HUES64 (cell line): ENCODE measurements at regions not wholly inside any gene's neighbourhood (a gene's known extent, or its start where the extent isn't known, plus 50 kb on each side); places are given as distances from the start of the nearest gene placed in this dataset.
A peak's percentile ranks its signal among the peaks of the same experiment; 100 is the strongest.

Source experiments
- H3K27ac ChIP-seq: 2 replicates; pipeline ENCODE4 v1.7.0; 2013; ENCODE audit warnings: low read depth, low read length, inconsistent platforms
- H3K27me3 ChIP-seq: 2 replicates; pipeline ENCODE4 v1.6.1; 2013; ENCODE audit warnings: mild to moderate bottlenecking, low read length; ENCODE audit not compliant: insufficient read depth
- H3K36me3 ChIP-seq: 2 replicates; pipeline ENCODE4 v1.6.1; 2013; ENCODE audit warnings: mild to moderate bottlenecking, low read length; ENCODE audit not compliant: insufficient read depth
- H3K4me1 ChIP-seq: 2 replicates; pipeline ENCODE4 v1.6.1; 2013; ENCODE audit warnings: mild to moderate bottlenecking, low read length, moderate library complexity; ENCODE audit not compliant: insufficient read depth
- H3K4me3 ChIP-seq: 2 replicates; pipeline ENCODE4 v1.5.1; 2013; ENCODE audit warnings: mild to moderate bottlenecking, low read length, moderate library complexity
- H3K9ac ChIP-seq: 2 replicates; pipeline ENCODE4 v1.6.1; 2013; ENCODE audit warnings: mild to moderate bottlenecking, low read depth, low read length
- H3K9me3 ChIP-seq: 2 replicates; pipeline ENCODE4 v1.6.1; 2013; ENCODE audit warnings: low read depth, low read length; ENCODE audit not compliant: insufficient read depth
- WGBS: fragments of 150-250, 120-280 bp; methylation state at CpG from one replicate; pipeline ENCODE4 v1.1.7; 2013; ENCODE audit warnings: missing lambda C conversion rate; 5-methylcytosine and 5-hydroxymethylcytosine counted together

DNA sequence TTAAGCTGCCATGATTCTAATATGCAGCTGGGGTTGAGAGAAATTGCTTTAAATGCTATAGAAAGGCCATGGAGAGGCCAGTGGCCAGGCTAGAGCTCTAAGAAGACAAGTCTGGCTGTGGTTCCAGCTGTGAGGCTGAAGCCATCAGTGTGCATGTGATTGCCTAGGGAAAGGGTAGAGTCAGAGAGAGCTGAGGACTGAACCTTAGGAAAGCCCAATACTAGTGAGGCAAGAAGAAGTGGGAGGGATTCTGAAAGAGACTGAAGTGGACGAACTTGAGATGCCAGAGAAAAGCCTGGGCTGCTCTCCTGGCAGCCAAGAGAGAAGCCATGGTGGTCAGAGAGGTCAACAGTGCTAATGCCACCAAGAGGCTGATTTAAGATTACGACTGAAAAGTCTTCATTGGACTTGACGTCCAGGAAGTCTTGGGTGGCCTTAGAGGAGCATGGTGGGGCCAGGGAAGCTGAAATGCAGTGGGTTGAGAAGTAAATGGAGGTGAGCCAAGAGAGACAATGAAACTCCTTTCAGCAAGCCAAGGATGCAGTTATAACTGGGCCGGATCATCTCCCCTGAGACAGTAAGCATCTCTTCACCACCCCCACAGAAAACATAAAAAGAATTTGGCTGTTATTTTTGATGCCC is 133.2 kb downstream of the TMEM174 start:
- 82% methylated on average over 4 of the region's 4 CpGs for WGBS
- Histone ChIP-seq H3K27me3 (peaks cover 98% of the 10 kb centered on the region), H3K9ac (no peak overlapping the region), H3K9me3 (no peaks in the 10 kb centered on the region), H3K4me3 (no peak overlapping the region), H3K36me3 (no peaks in the 10 kb centered on the region), H3K27ac (no peak overlapping the region), H3K4me1 (peaks cover 10% of the 10 kb centered on the region; the same call in 1 of the 2 replicates)

GRCh38 chr5:73305386-73305785 is 132.4 kb downstream of the TMEM174 start:
- no peaks in the 10 kb centered on the region for H3K36me3 ChIP-seq
- H3K4me1 ChIP-seq: peaks cover 16% of the 10 kb centered on the region
- H3K27ac ChIP-seq: no peak overlapping the region
- no peak overlapping the region for H3K4me3 ChIP-seq
- no peak overlapping the region for H3K9ac ChIP-seq
- peaks cover 98% of the 10 kb centered on the region for H3K27me3 ChIP-seq
- no peaks in the 10 kb centered on the region for H3K9me3 ChIP-seq
- 94% methylated on average over 3 of the region's 3 CpGs for WGBS

- Histone ChIP-seq H3K27me3 (peaks cover 98% of the 10 kb centered on the region), H3K4me3 (no peak overlapping the region), H3K27ac (no peak overlapping the region), H3K36me3 (no peaks in the 10 kb centered on the region), H3K4me1 (peaks cover 21% of the 10 kb centered on the region), H3K9me3 (no peaks in the 10 kb centered on the region), H3K9ac (no peak overlapping the region)
- 79% methylated on average over 2 of the region's 2 CpGs for WGBS
Measured at GRCh38 chr5:73304381-73304780, 131.4 kb downstream of the TMEM174 start.

- no peaks in the 10 kb centered on the region for H3K36me3 ChIP-seq
- H3K4me3 ChIP-seq: peak overlapping the region; percentile 64
- H3K9ac ChIP-seq: no peak overlapping the region; the same call in 1 of the 2 replicates
Measured at GRCh38 chr5:73303148-73304079, 130.4 kb downstream of the TMEM174 start.

DNA sequence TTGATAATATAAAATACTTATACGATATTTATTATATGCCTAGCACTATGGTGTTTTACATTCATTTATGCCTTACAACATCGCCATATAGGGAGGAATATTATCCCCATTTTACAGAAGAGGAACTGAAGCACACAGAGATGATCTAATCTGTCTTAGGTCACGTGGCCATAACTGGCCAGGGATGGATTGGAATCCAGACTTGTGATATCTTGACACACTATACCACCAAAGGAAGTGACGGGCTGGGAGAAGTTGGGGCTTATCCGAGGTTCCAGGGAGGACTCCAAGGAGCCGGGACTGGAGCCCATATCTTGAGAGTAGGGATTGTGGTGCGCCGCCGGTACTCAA is 129.8 kb downstream of the TMEM174 start:
- Histone ChIP-seq H3K36me3 (no peaks in the 10 kb centered on the region), H3K4me1 (peaks cover 17% of the 10 kb centered on the region), H3K27me3 (peaks cover 100% of the 10 kb centered on the region), H3K9me3 (no peaks in the 10 kb centered on the region), H3K27ac (no peak overlapping the region), H3K9ac (no peak overlapping the region), H3K4me3 (peak overlapping the region; percentile 64)
- 19% methylated on average over 8 of the region's 9 CpGs for WGBS

More at GRCh38 chr5:73303148-73304079, 130.4 kb downstream of the TMEM174 start:
- no peak overlapping the region for H3K27ac ChIP-seq
- peaks cover 100% of the 10 kb centered on the region for H3K27me3 ChIP-seq
- H3K9me3 ChIP-seq: no peaks in the 10 kb centered on the region
- peaks cover 22% of the 10 kb centered on the region for H3K4me1 ChIP-seq
- 2% methylated on average over 77 of the region's 77 CpGs for WGBS

- Histone ChIP-seq H3K9me3 (no peaks in the 10 kb centered on the region), H3K9ac (no peak overlapping the region), H3K36me3 (no peaks in the 10 kb centered on the region), H3K27ac (no peak overlapping the region), H3K4me3 (no peak overlapping the region), H3K4me1 (peaks cover 15% of the 10 kb centered on the region), H3K27me3 (peaks cover 100% of the 10 kb centered on the region)
- WGBS: 20% methylated on average over 22 of the region's 22 CpGs
Measured at GRCh38 chr5:73301208-73301901, 128.4 kb downstream of the TMEM174 start.

DNA sequence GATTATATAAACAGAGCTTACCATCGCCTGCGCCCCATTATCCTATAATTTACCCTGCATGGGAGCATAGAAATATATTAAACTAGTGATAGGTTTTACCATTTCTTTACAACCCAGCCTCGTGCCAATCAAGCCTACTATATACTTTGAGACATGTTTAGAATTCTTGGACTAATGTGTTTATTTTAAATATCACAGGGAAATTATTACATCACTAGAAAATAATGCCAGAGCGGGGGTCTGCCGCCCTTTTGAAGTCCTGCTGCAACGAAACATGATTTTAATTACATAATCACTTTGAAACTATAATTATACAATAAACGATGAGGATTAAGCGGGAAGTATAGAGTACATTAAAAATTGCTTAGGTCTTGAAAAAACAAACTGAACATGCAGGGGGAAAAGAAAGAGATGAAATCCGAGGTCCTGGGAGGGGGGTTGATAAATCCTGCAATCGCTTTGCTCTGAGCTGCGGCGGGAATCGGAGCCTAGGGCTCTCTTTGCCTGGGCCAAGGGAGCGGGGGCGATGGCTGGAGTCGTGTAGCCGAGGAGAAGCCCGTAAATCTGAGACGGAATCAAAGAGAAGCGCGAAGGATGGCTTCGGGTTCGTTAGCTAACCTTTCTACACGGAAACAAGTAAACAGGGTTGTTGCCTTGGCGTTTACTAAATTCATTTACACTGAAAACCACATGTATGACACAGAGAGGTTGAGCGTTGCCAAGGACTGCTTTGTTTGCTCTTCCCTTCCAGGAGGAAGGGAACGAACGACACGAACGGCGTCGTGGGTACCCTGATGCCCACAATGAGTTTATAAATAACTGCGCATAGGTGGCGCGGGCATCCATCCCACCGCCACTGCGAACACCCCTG is 127.6 kb downstream of the TMEM174 start:
- peaks cover 19% of the 10 kb centered on the region for H3K4me1 ChIP-seq
- H3K9me3 ChIP-seq: no peaks in the 10 kb centered on the region
- H3K9ac ChIP-seq: no peak overlapping the region
- WGBS: 7% methylated on average over 31 of the region's 37 CpGs
- H3K27me3 ChIP-seq: peaks cover 100% of the 10 kb centered on the region
- H3K4me3 ChIP-seq: no peak overlapping the region
- no peaks in the 10 kb centered on the region for H3K36me3 ChIP-seq
- no peak overlapping the region for H3K27ac ChIP-seq

DNA sequence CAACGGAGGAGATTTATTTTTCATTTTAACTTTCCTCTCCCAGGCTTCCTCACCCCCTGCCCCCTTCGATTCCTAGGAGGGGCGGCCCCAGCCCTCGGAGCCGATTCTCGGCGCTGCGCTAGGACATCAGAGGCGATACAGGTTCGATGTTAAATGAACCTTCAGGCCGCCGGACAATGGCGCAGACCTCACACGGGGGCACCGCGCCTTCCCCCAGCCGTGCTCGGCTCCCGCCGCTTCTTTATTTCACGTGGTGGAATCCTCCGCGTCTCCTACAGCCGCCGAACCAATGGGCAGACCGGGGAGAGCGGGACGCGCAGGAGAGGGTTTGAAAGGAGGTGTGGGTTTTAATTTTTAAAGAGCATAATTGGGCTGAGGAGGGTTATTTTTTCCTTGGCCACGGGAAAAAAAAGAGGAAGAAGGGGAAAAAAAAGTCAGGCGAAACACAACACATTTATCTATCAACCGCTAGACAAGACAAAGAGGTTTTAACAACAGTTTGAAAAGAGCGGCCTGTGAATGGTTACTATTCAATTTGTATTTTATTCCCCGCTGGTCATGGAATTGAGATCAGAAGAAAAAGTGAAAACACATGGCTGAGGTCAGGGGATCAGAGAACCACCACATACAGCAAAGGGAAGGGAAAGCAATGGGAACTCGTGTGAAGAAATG is 126.8 kb downstream of the TMEM174 start:
- Histone ChIP-seq H3K9ac (no peak overlapping the region), H3K27me3 (peaks cover 100% of the 10 kb centered on the region)

DNA sequence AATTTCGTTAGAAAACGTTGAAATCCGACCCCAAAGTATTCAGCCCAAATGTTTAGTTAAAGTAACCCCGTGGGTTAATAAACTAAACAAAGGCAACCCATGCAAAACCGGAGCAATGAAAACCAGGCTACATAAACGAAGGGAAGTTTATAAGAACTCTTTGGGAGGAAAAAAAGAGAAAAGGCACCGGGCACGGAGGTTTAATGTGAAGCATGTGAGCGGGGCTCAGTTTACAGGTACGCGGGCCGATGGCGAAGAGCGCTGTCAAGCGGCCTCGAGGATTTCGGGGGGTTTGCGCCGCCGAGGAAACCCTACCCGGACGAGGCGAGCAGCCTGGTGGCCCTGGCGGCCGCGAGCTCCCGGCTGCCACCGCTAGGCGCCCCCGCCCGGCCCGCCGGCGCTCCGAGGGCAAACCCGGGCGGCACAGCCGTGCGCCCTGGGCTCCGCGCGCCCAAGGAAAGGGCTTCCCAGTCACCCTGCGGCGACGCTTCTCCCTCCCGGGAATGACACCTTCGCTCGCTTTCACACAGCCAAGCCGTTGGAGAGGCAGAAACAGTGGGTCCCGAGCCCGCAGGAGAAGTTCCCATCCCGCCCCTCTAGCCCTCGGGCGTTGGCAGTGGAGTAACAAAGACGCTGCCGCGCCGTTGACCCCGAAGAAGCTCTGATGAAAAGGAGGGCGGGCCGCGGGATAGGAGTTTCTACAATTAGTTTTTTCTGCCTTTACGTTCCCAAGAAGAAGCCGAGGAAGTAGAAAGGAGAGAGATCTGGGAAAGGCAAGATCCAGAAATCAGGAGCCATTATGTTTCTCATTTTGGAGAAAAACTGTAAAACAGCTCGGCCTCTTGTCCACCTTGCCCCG is 126.0 kb downstream of the TMEM174 start:
- Histone ChIP-seq H3K27ac (no peak overlapping the region), H3K27me3 (peaks cover 99% of the 10 kb centered on the region), H3K4me3 (peak overlapping the region; percentile 39), H3K9me3 (no peaks in the 10 kb centered on the region), H3K4me1 (peaks cover 19% of the 10 kb centered on the region), H3K9ac (no peak overlapping the region), H3K36me3 (no peaks in the 10 kb centered on the region)
- under 1% methylated on average over 66 of the region's 66 CpGs for whole genome bisulfite sequencing

More for the DNA sequence above, 126.8 kb downstream of the TMEM174 start:
- Histone ChIP-seq H3K4me1 (peaks cover 19% of the 10 kb centered on the region), H3K9me3 (no peaks in the 10 kb centered on the region), H3K4me3 (peak overlapping the region; percentile 39), H3K27ac (no peak overlapping the region), H3K36me3 (no peaks in the 10 kb centered on the region)
- under 1% methylated on average over 32 of the region's 35 CpGs for WGBS
